RWPE2 (cell line): ENCODE measurements at regions not wholly inside any gene's neighbourhood (a gene's known extent, or its start where the extent isn't known, plus 50 kb on each side); places are given as distances from the start of the nearest gene placed in this dataset.

Experiments used
- ATAC-seq: fragments of 200-7000 bp; cut with Tn5 transposase; 3 replicates; pipeline ENCODE4 v1.9.1; 2021; ENCODE audit warnings: low read depth
- DNase-seq: peaks from one replicate; pipeline ENCODE4 v3.0.0-alpha.2; 2020; ENCODE audit warnings: low spot score
- H3K27ac ChIP-seq: fragments of 450-650 bp; 2 replicates; pipeline ENCODE4 v1.5.1; 2017; ENCODE audit warnings: mild to moderate bottlenecking; ENCODE audit not compliant: poor library complexity, severe bottlenecking
- H3K27me3 ChIP-seq: fragments of 250-450 bp; sonication (Bioruptor Pico); 2 replicates; pipeline ENCODE4 v1.5.1; 2021; ENCODE audit warnings: mild to moderate bottlenecking, moderate library complexity; ENCODE audit not compliant: insufficient read depth, poor library complexity, severe bottlenecking
- H3K36me3 ChIP-seq: fragments of 250-450 bp; sonication (Bioruptor Pico); 2 replicates; pipeline ENCODE4 v1.5.1; 2020; ENCODE audit warnings: low read depth, mild to moderate bottlenecking, moderate library complexity
- H3K4me1 ChIP-seq: fragments of 250-450 bp; sonication (Bioruptor Pico); 2 replicates; pipeline ENCODE4 v1.5.1; 2021; ENCODE audit warnings: mild to moderate bottlenecking, moderate library complexity; ENCODE audit not compliant: insufficient read depth, poor library complexity, severe bottlenecking
- H3K4me3 ChIP-seq: fragments of 250-450 bp; sonication (Bioruptor Pico); 2 replicates; pipeline ENCODE4 v1.5.1; 2021; ENCODE audit warnings: mild to moderate bottlenecking, moderate library complexity; ENCODE audit not compliant: severe bottlenecking
- H3K9me3 ChIP-seq: fragments of 250-450 bp; sonication (Bioruptor Pico); 2 replicates; pipeline ENCODE4 v1.5.1; 2021; ENCODE audit warnings: mild to moderate bottlenecking, moderate library complexity; ENCODE audit not compliant: severe bottlenecking
- TF ChIP-seq, protein P1 (sequence below): fragments of 450-650 bp; IDR thresholded peaks from one replicate; pipeline ENCODE4 v1.5.1; 2017; ENCODE audit warnings: mild to moderate bottlenecking, moderate library complexity; ENCODE audit not compliant: poor library complexity, severe bottlenecking

DNA sequence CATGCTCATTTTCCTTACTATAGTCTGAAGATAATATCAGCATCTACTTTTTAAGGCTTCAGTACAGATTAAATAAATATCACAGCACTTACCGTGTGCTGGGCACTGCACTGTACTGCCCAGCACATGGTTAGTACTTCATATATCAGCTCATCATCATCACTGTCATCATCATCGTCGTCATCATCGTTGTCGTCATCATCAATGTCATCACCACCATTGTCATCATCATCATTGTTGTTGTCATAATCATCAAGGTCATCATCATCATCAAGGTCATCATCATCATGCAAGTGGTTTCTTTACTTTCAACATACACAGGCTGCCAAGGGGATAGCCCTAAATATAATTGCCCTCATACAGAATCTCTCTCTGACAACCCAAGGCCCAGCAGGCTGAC is 275.1 kb downstream of the ABCC12 start:
- H3K27ac ChIP-seq, result no peak overlapping the region
- no peaks in the 10 kb centered on the region for H3K27me3 ChIP-seq
- TF ChIP-seq, protein P1, sequence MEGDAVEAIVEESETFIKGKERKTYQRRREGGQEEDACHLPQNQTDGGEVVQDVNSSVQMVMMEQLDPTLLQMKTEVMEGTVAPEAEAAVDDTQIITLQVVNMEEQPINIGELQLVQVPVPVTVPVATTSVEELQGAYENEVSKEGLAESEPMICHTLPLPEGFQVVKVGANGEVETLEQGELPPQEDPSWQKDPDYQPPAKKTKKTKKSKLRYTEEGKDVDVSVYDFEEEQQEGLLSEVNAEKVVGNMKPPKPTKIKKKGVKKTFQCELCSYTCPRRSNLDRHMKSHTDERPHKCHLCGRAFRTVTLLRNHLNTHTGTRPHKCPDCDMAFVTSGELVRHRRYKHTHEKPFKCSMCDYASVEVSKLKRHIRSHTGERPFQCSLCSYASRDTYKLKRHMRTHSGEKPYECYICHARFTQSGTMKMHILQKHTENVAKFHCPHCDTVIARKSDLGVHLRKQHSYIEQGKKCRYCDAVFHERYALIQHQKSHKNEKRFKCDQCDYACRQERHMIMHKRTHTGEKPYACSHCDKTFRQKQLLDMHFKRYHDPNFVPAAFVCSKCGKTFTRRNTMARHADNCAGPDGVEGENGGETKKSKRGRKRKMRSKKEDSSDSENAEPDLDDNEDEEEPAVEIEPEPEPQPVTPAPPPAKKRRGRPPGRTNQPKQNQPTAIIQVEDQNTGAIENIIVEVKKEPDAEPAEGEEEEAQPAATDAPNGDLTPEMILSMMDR, result no peak
- DNase-seq, result no peak
- no peaks in the 10 kb centered on the region for H3K4me1 ChIP-seq
- no peak overlapping the region for H3K4me3 ChIP-seq
- no peaks in the 10 kb centered on the region for H3K36me3 ChIP-seq
- no peak for ATAC-seq
- H3K9me3 ChIP-seq, result no peaks in the 10 kb centered on the region

DNA sequence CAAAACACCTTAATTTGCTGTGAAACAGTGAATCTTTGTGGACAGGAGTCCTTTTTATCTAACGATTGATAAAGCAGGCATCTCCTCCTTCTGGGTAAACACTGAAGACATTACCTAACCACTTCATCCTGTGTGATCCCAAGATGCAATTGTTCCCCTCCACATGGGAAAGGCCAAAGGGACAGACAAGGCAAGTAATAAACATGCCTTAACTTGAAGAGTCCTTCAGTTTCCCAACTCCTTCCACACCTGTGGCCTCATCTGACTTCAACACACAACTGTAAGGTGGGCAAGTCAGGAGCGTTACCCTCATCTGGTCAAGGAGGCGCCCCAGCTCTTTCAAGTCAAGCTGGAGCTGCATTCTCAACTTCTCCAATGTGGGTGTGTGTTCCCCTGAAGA is 278.6 kb downstream of the ABCC12 start:
- H3K27ac ChIP-seq, result no peak overlapping the region
- peaks cover 2% of the 10 kb centered on the region for H3K4me1 ChIP-seq
- H3K9me3 ChIP-seq, result no peaks in the 10 kb centered on the region
- H3K36me3 ChIP-seq, result no peaks in the 10 kb centered on the region
- no peaks in the 10 kb centered on the region for H3K27me3 ChIP-seq
- H3K4me3 ChIP-seq, result no peak overlapping the region
- TF ChIP-seq, protein P1, result no peak
- no peak for ATAC-seq
- DNase-seq, result no peak

DNA sequence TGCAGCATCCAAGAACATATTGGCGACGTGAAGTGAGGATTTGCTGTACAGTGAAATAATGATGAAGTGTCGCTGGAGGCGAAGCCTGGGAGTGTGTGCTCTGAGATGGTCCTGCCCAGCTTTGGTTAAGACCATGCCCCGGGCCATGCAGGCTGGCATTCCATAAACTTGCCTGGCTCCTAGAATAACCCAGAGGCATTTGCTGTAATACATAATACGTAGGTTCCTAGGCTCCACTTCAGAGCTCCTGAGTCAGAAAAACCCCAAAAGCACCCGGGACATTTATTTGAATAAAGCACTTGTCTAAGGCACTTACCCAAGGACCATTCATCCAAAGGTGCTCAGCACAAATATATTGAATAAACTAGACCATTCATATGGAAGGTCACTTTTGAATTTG is 279.3 kb downstream of the ABCC12 start:
- Histone ChIP-seq H3K4me3 (no peak overlapping the region), H3K36me3 (no peaks in the 10 kb centered on the region), H3K4me1 (peaks cover 3% of the 10 kb centered on the region), H3K9me3 (no peaks in the 10 kb centered on the region), H3K27me3 (no peaks in the 10 kb centered on the region), H3K27ac (no peak overlapping the region)
- DNase-seq (no peak), ATAC-seq (no peak)
- TF ChIP-seq, protein P1, result no peak

DNA sequence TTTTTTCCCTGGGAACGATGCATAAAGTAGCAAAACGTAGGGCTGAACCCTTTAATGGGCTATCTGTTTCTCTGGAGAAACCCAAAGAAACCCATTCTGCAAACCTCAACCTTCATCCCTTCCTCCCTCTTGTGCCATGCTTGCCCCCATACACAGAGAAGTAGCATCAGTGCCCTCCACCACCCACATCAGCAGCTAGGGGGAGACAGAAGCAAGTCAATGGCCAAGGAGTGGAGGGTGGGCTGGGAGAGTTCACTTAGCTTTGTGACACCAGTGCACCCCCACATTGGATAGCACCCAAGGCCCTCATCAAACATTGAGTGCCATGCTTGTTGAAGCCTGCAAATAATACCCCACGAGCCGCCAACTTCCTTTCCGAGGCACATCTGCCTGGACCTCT is 282.4 kb downstream of the ABCC12 start:
- TF ChIP-seq, protein P1, result no peak
- no peaks in the 10 kb centered on the region for H3K27me3 ChIP-seq
- peaks cover 2% of the 10 kb centered on the region for H3K9me3 ChIP-seq
- DNase-seq, result no peak
- H3K36me3 ChIP-seq, result no peaks in the 10 kb centered on the region
- ATAC-seq, result no peak
- peaks cover 3% of the 10 kb centered on the region for H3K4me1 ChIP-seq
- no peak overlapping the region for H3K4me3 ChIP-seq
- no peak overlapping the region for H3K27ac ChIP-seq

DNA sequence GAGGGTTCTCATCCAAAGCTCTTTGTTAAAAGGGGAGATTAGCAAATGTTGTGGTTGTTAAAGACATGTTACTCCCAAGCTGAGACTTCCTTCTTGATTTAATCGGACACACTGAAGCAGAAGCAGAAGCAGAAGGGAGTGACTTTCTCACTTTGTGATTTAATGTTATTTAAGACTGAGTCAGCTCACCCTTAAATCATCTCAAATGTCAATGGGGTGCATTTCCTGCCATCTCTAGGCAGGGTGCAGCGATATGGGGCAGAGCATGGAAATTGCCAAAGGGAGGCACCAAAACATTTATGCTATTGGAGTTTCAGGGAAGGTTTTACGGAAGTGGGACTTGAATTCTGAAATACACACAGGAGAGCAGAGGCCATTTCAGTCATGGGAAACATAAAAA is 283.6 kb downstream of the ABCC12 start:
- no peak overlapping the region for H3K4me3 ChIP-seq
- ATAC-seq (0 out of 3 replicates have a peak, but pooled peaks have one; percentile 21), DNase-seq (no peak)
- H3K27ac ChIP-seq, result no peak overlapping the region
- TF ChIP-seq, protein P1, result no peak
- H3K4me1 ChIP-seq, result peaks cover 3% of the 10 kb centered on the region
- peaks cover 8% of the 10 kb centered on the region for H3K9me3 ChIP-seq
- no peaks in the 10 kb centered on the region for H3K36me3 ChIP-seq
- H3K27me3 ChIP-seq, result no peaks in the 10 kb centered on the region
